Eye (tissue), 1 donor: ENCODE measurements at regions not wholly inside any gene's neighbourhood (a gene's known extent, or its start where the extent isn't known, plus 50 kb on each side); places are given as distances from the start of the nearest gene placed in this dataset.
A peak's percentile ranks its signal among the peaks of the same experiment; 100 is the strongest.

Experiments
- DNase-seq: peaks from one replicate; pipeline ENCODE4 v3.0.0-alpha.2; 2015

DNA sequence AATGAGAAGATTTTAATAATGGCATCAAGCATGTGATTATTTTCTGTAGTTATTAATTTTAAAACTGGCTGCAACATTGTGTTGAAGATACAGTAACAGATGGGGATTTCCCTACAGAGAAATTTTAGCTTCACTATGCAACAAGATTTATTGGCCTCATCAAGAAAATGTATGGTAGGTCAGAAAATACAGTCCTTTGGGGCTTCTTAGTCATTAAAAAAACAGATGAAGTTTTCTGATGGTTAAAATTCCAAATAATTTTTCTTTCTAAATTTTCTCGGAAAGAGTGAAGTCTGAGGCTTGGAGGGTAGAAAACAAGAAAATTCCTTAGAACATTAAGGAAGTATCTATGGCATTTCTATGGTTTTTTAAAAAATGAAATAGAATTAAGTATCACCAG, 1790.8 kb upstream of the PCDH20 start:
- no peak for DNase-seq

DNA sequence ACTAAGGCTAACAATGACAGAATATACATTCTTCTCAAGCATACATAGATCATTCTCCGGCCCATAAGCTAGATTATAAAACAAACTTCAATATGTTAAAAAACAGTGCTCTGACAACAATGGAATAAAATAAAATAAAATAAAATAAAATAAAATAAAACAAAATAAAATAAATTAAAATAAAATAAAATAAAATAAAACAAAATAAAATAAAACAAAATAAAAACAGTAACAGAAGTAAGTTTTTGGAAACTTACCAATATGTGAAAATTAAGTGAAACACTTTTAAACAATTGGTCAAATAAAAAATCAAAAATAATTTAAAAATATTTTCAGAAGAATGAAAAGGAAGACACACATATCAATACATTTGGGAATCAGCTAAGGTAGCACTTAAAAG, 1785.8 kb upstream of the PCDH20 start:
- DNase-seq: no peak

- no peak for DNase-seq
Observed at GRCh38 chr13:63199508-63199907, 1783.9 kb upstream of the PCDH20 start.

GRCh38 chr13:63198071-63198470, 1782.4 kb upstream of the PCDH20 start:
- DNase-seq: no peak

DNA sequence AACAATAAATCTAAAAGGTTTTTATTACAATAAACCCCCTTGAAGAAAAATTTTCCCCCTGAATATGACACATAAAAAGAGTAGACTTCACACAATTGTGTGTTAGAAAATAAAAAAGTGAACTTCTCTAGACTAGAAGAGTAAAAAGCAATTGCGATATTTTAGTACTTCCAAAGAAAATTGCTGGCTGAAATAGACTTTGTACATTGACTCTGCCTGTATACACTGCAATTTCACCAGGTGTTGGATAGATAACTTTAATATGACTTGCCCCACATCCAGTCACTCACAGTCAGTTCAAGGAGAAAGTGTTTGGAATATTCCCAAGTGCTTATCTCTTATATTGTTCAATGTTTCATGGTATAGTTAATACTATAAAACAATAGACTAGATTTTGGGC, 1780.1 kb upstream of the PCDH20 start:
- no peak for DNase-seq

GRCh38 chr13:63190742-63191141, 1775.1 kb upstream of the PCDH20 start:
- DNase-seq: no peak

- DNase-seq: no peak
Observed at GRCh38 chr13:63190219-63190618, 1774.6 kb upstream of the PCDH20 start.

DNA sequence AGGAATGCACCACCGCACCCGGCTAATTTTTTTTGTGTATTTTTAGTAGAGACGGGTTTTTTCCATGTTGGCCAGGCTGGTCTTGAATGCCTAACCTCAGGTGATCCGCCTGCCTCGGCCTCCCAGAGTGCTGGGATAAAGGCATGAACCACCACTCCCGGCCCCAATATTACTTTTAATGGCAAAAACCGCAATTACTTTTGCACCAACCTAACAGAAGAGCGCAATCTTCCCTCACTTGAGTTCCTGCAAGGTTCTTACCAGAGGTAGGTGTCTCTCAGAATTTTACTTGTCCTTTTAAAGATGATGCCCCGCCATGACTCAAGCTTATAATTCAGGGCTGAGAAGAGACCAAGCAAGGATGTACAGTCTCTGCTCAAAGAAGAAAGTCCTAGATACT, 1774.1 kb upstream of the PCDH20 start:
- no peak for DNase-seq

DNA sequence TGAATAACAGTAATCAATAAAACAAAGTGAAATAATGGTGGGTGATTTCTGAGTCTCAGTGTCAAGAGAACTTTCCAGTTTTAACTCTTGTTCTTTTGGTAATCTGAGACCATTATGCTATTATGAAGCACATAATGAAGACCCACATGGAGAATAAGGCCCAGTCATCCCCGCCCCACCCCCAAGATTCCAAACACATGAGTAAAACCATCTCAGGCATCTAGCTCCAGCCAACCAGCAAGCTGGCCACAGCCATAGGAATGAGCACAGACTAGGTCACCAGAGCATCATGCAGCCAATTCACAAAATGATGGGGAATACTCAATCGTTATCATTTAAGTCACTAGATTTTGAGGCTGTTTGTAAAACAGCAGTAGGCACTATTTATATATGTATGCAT, 1769.0 kb upstream of the PCDH20 start:
- DNase-seq: peak; percentile 4

GRCh38 chr13:63175536-63175935, 1759.9 kb upstream of the PCDH20 start:
- DNase-seq: peak; percentile 57

GRCh38 chr13:63167699-63168337, 1752.2 kb upstream of the PCDH20 start:
- no peak for DNase-seq

DNA sequence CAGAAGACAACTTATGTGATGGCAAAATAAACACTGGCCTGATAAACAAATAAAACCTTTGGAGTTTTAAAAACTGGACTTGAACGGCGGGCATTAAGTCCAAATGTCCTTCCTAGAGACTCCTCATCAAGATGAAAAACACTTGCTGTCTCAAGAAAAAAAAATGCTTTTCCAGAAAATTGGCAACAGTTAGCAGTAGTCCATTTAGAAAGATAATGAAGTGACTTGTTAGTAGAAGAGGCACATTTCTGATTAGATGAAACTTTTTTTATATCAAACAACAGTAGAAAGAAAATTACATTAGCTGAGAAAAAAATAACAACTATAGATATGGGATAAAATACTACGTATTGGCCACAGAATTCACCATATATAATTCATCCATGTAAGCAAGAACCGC, 1750.7 kb upstream of the PCDH20 start:
- no peak for DNase-seq

GRCh38 chr13:63163903-63164302, 1748.3 kb upstream of the PCDH20 start:
- no peak for DNase-seq

DNA sequence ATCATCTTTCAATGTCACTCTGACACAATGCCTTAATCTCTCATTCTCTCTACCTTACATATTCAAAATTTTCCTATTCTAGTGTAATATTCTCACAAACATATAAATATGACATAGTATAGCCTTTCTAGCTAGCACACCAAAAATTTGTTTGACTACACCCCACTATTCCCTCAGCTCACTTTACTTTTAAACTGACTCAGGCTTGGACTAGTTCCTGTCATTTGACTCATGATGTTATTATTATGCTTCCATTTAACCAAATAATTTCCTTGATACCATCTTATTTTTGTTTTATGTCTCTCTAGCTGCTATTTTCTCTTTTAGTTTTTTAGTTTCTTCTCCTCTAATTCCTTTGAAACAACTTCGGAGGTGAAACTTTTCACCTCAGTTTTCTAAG, 1745.6 kb upstream of the PCDH20 start:
- DNase-seq: no peak

DNA sequence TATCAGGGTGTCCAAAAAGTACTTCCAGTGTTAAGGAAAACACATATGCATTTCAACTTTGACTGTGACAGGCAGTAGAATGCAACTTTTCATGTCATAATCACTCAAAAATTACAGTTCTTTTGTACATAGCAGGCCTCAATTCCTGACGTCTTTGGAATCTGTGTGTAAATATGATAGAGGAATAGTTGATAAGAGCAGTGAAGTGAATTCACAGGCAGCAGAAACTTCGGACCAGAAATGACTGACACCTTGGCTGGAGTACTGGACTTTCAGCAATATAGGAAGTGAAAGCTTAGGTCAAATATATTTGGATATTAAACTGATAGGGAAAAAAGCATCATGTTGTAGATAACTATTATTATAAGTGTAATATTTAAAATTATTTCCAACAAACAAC, 1741.2 kb upstream of the PCDH20 start:
- DNase-seq: no peak

GRCh38 chr13:63149375-63149774, 1733.7 kb upstream of the PCDH20 start:
- no peak for DNase-seq

- no peak for DNase-seq
Observed at GRCh38 chr13:63139277-63139676, 1723.6 kb upstream of the PCDH20 start.

GRCh38 chr13:63129995-63130394, 1714.3 kb upstream of the PCDH20 start:
- no peak for DNase-seq

DNA sequence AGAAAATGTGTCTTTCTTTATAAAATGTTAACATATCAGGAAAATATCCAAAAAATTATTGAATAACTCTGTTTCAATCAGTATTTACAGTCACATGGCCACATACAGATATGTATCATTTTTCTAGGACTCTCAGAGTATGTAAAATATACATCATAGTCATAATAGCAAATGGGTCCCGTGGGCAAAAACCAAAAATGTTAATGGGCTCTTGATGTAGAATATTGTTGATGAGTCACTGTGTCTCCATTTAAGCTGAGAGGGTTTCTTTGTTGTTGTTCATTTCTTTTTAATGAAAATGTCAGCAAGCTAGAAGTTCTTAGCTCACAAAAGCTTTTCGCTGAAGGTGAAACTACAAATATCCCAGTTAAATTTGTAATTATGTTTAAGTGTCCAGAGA, 1713.1 kb upstream of the PCDH20 start:
- no peak for DNase-seq

DNA sequence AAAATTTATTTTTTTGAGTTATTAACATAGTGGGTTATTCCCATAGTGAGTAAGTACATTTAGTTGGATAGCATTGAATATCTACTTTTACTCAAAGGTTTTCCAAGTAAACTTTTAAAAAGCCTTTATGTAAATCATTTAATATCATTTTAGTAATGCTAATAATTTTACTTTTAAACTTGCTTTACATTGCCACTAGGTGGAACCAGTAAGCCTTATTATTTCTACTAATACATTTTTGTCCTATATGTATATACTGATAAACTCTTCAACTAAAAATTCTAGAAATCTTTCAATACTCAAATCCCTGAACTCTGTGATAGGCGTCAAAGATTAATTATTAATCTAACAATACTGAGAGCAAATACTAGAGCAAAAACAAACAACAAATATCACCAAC, 1709.2 kb upstream of the PCDH20 start:
- DNase-seq: peak; percentile 60

- no peak for DNase-seq
Observed at GRCh38 chr13:63120883-63121282, 1705.2 kb upstream of the PCDH20 start.

GRCh38 chr13:63117710-63118109, 1702.1 kb upstream of the PCDH20 start:
- no peak for DNase-seq

DNA sequence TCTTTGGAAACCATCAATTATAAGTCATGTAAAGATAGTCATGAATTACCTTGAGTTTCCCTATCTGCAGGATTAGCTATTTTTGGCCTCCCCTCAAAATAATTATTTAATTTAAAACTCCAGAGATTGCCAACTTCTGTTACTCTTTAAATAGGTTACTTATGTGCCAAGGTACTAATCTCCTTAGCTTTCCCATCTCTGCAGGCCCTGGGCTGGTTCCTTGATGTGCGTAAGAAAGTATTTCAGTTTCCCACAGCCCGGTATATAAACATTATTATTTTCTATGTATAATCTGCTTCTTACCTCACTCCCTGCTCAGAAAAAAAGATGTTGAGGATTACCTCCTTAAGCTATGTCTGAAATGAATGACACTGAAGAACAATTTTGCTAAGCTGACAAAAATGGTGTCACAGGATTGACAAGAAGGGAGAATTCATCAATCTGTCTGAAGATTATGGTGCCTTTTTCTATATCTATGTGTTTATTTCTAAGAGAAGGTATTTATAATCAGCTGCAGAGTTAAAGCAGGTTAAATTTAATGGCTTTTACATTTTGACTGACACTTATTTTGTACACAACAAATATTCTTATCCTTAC, 1697.2 kb upstream of the PCDH20 start:
- DNase-seq: no peak

DNA sequence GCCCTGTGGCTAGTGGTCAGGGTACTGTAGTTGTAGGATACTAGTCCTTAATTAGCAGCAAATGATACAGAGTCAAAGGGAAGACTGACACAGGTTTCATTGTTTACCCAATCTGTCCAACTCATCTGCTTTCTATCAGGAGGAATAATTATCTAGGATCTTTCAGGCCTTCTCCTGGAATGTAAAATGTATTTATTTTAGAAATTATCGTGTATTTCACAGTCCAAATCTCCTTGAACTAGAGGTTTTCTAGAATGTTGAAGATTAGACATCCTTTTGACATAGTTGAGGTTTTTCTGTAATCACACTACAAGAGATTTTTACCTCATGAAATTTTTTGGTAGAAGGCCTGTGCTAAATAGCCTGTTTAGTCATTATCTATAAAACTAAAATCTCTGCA, 1694.8 kb upstream of the PCDH20 start:
- no peak for DNase-seq
